GM18519 (cell line): ENCODE measurements at regions not wholly inside any gene's neighbourhood (a gene's known extent, or its start where the extent isn't known, plus 50 kb on each side); places are given as distances from the start of the nearest gene placed in this dataset.

Experiments used
- ATAC-seq: cut with Tn5 transposase; IDR thresholded peaks from one replicate; pipeline ENCODE4 v1.9.1; 2021; ENCODE audit warnings: mild to moderate bottlenecking, moderate library complexity; ENCODE audit not compliant: unreplicated experiment, low FRiP score

DNA sequence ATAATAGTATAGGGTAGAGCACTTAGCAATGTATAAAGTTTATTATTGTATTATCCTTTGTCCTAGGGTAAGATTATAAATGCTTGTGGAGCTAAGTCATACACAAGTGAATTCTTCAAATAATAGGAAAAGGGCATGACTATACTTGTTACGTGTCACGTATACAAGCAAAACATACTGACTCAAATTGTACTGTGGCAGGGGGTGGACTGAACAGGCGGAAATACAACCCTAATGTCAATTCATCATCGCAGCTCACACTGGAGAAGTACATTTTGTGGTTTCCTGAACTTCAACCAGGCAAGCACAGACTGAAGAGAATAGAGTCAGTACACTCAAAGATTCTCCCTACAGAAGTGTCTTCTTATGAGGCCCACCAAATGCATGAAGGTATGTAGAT, 201.0 kb downstream of the MBD2 start:
- no peak for ATAC-seq

DNA sequence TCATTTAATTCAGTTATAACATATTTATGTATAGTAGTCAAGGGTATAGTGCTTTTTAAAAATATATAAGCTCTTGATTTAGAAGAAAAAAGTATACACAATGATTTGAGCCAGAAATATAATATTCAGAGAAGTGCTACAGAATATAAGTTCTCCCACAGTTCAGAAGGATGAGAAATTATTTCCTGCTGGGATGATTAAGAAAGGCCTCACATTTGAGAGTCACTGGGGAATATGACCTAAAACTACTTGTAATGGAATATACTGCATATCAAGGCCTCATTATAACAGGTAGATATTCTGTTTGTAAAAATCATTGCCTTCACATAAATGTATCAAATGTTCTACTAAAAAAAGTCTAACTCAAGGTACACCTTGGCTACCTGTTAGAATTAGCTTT, 203.5 kb downstream of the MBD2 start:
- ATAC-seq, result no peak

DNA sequence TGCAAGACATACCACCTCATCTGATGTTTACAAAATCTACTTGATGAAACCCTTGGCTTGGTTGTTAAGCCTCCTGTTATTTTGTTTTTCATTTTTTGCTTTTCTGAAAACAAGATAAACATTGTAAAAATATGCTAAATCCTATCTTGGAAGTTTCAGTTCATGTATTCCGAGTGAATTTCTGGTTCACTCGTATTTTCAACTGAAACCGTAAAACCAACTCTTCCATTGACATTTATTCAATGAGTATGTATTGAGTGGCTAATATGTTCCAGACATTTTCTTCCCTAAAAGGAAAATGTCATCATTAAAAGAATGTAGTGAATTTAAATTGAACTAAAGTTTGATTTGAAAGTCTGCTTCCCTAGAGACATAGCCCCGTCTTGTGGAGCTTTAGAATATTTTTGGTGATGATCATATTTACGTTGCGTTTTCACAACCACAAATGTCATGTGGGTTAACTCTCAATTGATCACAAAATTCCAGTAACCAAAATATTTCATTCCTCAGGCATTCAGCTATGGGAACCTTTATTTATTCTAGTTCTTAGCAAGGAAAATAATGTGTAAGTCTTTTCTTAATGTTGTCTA, 204.2 kb downstream of the MBD2 start:
- ATAC-seq, result no peak

DNA sequence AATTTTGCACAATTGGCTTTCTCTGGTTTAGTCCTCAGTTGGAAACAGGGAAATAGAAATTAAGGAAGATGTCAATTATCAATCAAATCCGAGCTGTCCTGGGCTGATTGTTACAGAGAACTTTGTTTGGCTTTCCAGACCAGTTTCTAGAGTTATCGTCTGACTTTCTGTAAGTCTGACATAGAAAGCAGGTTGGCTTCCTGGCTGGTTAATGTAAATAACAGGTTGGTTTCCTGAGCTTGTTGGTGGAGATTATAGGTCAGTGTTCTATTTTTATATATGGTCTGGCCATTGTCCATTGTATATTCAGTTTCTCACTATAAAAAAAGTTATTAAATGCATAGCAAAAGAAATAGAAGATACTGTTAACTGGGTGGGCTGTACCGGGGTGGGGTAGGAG, 204.8 kb downstream of the MBD2 start:
- ATAC-seq, result no peak

DNA sequence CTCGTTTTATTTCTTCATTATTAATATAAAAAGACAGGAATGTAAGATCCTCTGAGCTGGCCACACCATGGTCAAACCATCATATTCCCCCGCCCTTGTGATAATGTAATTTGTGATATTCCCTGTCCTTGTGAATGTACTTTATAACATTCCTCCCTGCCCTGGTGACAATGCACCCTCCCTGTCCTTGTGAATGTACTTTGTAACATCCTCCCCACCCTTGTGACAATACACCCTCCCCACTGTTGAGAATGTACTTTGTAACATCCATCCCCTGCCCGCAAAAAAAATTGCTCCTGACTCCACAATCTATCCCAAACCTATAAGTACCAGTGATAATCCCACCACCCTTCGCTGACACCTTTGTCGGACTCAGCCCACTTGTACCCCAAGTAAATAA, 211.0 kb downstream of the MBD2 start:
- no peak for ATAC-seq

DNA sequence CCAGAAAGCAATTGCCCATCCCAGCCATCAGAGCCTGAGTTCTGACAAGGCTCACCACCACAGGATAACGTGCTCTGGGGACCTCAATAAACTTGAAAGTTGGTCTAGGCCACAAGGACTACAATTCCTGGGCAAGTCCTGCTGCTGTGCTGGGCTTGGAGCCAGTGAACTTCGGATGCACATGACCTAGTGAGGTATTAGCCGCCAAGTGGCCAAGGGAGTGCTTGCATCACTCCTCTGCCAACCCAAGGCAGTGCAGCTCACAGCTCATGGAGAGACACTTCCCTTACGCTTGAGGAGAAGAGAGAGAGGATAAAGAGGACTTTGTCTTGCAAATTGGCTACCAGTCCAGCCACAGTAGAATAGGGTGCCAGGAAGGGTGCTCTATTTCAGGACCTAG, 219.6 kb downstream of the MBD2 start:
- ATAC-seq, result no peak

DNA sequence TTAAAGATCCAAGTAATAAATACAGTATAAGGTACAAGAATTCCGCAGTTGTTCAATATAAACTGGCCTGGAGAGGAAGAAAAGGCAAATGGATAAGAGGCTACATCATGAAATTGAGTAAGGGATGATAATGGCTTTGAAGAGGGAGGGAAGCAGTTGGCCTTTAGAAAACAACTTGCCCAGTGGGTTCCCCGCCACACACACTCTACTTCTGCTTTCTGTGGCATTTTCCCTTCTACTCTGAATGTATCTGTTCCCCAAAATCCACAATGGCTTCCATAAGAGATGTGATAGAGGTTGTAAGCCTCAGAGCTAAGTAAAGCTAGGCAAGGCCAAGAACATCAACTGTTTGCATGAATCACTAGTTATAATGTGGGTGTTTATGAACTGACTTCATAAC, 221.3 kb downstream of the MBD2 start:
- no peak for ATAC-seq

DNA sequence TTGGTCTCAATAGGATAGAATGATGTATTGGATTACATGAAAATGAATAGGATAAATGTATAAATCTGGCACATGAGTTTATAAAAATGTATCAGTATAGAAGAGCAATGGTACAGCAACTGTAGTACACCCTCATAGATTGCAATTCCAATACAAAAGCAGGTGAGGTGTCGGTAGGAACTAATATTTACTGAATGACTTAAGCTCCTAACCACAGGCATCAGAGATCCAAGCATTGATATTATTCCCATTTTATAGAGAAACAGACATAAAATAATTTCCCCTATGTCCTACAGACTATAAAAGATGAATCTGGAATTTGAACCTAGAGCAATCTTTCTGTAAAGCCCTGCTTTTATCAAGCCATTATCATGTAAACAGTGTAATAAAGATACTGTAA, 227.4 kb downstream of the MBD2 start:
- ATAC-seq, result no peak

DNA sequence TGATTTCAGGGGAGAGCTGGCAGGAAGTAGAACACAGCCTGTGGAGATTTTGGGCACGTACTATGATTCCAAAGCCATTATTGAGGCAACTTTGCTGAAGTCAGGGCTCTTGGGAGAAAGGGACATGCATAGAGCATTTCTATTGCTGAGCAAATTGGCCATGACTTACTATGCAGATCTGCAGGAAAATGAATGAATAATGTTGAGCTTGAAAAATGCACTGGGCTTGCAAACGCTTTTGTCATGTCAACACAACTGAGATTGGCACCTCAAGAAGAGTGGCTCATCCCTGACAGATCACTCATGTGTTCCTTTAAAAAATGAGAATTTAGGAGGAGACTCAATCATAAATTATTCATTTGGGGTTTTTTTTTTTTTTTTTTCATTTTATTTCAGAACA, 230.5 kb downstream of the MBD2 start:
- ATAC-seq, result no peak

DNA sequence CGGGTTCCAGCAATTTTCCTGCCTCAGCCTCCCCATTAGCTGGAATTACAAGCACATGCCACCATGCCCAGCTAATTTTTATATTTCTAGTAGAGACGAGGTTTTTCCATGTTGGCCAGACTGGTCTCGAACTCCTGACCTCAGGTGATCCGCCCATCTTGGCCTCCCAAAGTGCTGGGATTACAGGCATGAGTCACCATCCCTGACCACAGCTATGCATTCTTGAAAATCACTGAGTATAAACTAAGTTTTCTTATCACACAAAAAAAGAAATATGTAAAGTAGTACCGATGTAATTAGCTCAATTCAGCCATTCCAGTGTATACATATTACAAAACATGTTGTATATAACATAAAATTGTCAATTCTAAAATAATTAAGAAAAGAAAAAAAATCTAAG, 232.7 kb downstream of the MBD2 start:
- ATAC-seq, result no peak

DNA sequence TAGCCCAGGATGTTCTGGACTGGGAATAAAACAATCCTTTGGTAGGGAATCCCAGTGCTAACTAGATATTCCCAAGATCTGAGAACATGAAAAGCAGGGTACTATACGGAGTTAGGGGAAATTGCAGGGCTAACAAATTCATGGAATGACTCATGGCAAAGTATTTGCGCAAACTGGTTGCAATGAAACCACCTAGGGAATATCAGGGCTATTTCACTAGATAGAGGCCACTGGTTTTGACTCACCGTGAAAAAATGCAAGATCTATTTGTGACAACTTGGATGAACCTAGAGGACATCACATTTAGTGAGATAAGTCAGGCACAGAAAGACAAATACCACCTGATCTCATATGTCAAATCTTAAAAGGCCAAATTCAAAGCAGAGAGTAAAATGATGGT, 233.3 kb downstream of the MBD2 start:
- ATAC-seq, result no peak

DNA sequence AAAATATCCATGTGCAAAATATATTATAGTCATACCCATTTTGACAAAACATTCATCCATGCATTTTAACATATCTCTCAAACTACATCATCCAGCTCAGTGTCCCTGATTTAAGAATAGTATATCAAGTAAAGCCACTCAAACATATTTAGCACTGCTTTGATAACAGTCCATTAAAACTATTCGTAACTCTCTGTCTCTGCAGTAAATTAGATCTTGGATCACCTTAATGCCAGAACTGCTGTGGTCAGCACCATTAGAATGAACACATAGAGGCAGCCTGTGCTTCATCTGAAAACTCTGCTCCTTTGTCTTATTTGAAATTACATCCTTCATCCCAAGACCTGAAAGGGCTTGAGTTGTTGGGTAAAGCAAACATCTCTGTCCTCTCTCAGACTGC, 234.0 kb downstream of the MBD2 start:
- no peak for ATAC-seq

DNA sequence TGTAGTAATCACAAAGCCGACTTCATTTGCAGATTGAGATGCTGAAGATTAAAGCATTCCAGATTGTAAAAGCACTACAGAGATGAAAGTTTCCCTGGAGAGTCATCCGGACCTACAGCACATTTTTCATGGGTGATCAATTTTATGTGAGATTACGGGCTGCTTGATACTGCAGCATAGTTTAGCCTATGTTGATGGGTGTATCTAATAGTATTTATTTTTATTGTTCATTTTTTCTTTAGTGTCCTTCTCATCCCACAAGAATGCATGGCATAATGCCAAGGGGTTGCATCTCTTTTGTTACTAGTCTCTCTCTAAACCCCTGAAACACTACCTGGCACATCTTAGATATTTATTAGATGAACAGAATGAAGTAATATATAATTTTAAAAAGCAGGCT, 240.4 kb downstream of the MBD2 start:
- ATAC-seq, result no peak

DNA sequence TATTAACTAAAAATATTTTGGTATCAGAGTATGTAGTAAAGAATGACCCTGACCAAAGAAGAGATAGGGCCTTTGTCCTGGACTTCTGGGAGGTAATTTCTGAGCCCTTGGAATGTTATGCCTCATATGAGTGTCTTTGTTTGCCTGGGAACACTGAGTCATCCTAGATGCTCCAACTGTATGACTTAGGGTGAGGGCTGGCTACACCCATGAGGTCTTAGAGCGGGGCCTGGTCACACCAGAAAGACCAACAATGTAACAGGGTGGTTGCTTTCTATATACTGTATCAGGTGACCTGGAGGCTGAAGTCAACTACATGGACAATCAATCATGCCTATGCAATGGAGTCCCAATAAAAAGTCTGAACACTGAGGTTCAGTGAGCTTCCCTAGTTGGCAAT, 253.1 kb downstream of the MBD2 start:
- no peak for ATAC-seq

DNA sequence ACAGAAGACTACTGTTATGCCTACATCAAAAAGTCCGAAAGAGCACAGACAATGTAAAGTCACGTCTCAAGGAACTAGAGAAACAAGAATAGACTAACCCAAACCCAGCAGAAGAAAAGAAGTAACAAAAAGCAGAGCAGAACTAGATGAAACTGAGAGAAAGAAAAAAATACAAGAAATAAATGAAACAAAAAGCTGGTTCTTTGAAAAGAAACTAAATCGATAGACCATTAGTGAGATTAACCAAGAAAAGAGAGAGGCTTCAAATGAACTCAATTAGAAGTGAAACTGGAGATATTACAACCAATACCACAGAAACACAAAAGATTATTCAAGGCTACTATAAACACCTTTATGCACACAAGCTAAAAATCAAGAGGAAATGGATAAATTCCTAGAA, 271.8 kb downstream of the MBD2 start:
- ATAC-seq, result peak; percentile 66

DNA sequence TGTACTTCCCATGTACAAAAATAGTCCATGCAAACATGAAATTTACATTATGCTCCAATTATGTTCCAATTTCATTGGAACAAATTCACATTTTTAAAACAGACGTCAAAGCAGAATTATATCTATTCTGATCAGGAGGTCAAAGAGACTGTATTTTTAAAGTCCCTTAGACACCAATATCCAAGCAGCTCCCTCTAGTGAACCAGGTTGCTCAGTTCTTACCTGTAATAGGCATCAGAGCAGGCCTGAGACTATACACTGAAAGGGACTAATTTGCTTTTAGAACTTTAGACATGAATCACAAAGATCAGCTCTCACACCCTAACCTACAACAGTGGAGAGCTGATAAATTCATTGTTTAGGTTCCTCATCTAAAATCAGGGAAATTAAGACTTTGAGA, 273.9 kb downstream of the MBD2 start:
- no peak for ATAC-seq

DNA sequence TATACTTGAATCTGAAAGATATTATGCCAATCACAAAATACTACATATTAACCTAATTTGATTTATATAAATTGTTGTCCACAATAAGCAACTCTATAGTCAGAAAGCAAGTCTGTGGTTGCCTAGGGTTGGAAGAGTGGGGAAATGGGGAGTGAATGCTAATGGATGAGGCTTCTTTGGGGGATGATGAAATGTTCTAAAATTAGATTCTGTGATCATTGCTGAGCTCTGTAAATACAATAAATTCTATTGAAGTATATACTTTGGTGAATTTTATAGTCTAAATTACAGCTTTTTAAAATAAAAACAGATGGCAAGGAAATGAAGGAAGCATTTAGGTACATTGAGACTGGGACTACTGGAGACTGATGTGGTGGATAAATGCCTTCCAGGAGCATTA, 275.5 kb downstream of the MBD2 start:
- no peak for ATAC-seq

DNA sequence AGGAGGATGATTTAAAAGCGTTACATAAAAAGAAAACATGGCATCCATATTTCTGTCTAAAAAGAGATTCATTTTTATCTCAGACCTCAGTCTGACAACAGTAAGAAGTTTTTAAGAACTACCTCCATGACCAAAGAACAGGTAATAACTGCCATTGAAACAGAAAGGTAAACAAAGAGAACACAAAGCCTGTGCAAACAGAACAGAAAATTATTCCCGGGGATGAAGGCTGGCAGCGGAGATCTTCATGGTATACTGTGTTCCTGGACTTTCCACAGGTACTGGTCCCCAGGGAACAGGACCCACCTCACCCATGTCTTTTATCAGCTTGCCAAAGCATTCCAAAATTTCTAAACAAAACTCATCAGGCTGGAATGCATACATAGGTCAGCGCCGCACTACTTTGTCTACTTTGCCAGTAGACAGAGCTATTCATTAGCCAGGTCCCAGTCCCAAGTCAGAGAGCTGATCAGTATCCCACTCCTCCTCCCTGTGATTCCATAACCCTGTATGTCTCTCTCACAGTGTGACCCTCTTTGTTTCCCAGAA, 277.3 kb downstream of the MBD2 start:
- no peak for ATAC-seq

DNA sequence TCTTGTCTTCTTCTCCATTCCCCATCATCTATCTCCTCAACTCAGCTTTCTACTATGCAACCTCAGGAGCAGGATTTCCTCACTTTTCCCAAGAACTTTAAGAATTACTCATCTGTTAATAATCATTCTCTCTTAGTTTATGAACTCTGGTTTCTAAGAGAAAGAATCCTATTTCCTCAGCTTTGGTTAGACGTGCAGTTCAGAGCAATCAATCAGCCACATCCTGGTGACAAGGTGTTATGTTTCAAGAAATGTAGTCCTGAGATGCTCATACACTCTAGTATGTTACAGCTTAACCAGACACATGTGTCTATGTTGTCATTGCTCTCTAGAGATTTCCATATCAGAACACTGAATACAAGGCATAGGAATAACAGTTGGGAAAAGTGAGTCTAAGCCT, 277.9 kb downstream of the MBD2 start:
- no peak for ATAC-seq

DNA sequence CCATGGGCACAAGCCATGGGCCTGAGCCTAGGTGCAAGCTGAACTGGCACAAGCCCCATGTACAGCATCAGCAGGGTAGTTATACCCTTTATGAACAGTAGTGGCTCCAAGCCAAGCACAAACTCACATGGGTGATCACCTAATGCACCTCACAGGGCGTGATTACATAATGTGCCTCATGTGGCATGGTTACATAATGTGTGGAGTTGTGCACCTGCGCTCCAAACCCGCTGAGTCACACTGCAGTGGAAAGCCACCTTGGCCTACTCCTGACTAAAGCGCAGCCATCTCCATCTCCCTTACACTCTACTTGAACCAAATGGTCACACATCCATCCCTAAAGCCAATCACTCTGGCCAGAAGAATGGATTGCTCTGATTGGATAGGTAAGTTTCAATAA, 279.7 kb downstream of the MBD2 start:
- no peak for ATAC-seq

DNA sequence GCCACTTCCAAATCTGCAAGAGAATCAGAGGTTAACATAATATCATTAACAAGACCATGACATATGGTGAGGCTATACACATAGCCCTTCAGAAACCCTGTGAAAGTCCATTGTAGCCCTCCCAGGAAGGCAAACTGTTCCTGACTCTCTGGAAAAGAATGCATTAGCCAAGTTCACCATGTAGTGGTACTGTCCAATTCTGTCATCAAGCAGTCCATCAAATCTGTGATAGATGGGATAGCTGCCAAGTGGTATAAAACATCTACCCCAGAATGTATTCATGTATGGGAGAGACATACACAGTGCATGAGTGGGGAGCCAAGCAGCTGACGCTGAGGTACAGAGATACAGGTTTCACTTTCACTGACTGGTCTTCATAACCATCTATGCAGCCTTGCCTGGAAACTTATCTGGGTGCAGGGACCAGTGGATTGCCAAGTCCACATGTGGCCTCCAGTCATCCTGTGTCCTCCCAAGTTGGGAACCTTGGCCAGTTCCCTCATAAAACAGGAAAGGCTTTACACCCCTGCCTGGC, 281.1 kb downstream of the MBD2 start:
- ATAC-seq, result no peak

DNA sequence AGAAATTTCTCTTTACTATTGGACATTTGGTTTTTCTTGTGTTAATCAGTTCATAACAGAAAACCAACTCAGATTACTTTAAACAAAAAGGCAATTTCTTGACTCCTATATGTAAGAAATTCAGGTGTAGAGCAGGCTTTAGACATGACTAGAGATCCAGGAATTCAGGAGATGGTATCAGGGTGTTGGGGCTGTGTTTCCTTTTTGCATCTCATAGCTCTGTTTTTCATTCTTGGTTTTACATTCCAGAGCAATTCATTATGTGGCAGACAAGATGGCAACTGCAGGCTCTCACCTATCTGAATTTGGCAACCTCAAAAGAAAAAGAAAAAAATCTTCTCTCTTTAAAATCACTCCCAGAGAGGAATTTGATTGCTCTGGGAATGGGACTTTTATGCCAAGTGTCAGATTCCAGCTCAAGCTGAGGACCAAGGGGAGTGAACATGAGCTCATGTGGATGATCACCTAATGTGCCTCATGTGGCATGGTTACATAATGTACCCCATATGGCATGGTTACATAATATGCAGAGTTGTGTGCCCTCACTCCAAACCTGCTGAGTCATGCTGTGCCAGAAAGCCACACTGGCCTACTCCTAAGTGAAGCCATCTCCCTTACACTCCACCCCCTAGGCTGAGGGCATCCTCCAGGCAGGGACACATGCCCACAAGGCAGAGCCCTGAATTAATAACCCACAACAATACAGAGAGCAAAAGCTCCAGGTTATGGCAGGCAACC, 282.7 kb downstream of the MBD2 start:
- ATAC-seq, result no peak
